ENCODE measurements at regions not wholly inside any gene's neighbourhood (a gene's known extent, or its start where the extent isn't known, plus 50 kb on each side); places are given as distances from the start of the nearest gene placed in this dataset.
"Not testable (repeated sequence)": the region's sequence is repeated elsewhere in the genome, so short reads cannot be mapped to it uniquely, and the experiment has no call there.

DNA sequence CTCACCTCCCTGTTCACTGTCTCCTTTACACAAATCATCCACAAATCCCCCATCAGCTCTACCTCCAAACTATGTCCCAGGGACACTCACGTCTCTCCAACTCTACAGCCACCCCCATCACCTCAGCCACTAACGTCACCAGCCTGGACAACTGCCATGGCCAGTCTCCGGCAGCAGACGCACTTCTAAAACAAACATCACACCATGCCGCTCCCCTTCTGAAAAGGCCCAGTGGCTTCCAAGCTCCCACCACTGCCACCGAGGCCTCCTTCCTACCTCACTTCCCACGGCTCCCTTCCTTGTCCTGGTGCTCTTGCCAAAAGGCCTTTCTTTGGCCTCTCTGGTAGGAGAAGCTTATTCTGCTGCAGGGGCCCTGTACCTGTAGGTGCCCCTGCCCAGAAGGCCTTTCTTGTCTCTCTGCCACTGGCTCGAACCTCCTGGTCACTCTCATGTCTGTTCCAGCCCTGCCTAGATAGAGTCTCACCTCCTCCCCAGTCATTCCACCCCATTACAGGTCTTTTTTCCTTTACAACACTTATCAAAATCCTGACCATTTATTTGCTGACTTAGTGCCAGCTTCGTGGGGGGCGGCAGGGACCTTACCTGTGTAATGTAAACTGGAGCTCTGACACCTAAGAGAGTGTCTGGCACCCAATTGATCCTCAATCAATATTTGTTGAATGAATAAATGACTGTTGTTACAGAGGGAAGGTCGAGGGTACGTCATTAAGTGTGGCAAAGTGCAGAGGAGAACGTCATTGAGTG, 304.2 kb downstream of the GOLGA6L6 start:
- H3K9me3 ChIP-seq (replicated peaks); H3K27ac ChIP-seq; H3K4me1 ChIP-seq (replicated peaks); DNase-seq (ENCODE audit: low read depth in 1 of 2, low spot score in 2 of 2); H3K36me3 ChIP-seq; H3K4me3 ChIP-seq; H3K27me3 ChIP-seq (replicated peaks): not testable (repeated sequence)

DNA sequence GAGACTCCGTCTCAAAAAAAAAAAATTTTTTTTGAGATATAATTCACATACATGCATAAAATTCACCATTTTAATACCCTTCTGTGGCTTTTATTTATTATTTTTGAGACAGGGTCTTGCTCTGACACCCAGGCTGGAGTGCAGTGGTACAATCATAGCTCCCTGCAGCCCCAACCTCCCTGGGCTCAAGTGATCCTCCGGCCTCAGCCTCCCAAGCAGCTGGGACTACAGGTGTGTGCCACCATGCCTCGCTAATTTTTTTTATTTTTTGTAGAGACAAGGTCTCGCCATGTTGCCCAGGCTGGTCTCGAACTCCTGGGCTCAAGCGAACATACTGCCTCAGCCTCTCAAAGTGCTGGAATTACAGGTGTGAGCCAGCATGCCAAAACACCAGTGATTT, 305.9 kb downstream of the GOLGA6L6 start:
- not testable (repeated sequence) for DNase-seq (ENCODE audit: low read depth in 1 of 2, low spot score in 2 of 2); H3K4me1 ChIP-seq (replicated peaks); H3K9me3 ChIP-seq (replicated peaks); H3K27ac ChIP-seq; H3K4me3 ChIP-seq; H3K36me3 ChIP-seq; H3K27me3 ChIP-seq (replicated peaks)

DNA sequence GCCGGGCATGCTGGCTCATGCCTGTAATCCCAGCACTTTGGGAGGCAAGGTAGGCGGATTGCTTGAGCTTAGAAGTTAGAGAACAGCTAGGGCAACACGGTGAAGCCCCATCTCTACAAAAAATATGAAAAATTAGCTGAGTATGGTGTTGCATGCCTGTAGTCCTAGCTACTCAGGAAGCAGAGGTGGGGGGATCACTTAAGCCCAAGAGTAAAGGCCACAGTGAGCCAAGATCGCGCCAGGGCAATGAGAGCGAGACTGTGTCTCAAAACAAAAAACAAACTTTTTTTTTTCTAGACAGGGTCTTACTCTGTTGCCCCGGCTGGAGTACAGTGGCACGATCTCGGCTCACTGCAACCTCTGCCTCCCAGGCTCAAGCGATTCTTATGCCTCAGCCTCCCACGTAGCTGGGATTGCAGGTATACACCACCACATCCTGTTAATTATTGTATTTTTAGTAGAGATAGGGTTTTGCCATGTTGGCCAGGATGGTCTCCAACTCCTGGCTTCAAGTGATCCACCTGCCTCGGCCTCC, 307.5 kb downstream of the GOLGA6L6 start:
- not testable (repeated sequence) for H3K4me3 ChIP-seq; H3K27me3 ChIP-seq (replicated peaks); H3K4me1 ChIP-seq (replicated peaks); DNase-seq (ENCODE audit: low read depth in 1 of 2, low spot score in 2 of 2); H3K9me3 ChIP-seq (replicated peaks); H3K36me3 ChIP-seq; H3K27ac ChIP-seq

DNA sequence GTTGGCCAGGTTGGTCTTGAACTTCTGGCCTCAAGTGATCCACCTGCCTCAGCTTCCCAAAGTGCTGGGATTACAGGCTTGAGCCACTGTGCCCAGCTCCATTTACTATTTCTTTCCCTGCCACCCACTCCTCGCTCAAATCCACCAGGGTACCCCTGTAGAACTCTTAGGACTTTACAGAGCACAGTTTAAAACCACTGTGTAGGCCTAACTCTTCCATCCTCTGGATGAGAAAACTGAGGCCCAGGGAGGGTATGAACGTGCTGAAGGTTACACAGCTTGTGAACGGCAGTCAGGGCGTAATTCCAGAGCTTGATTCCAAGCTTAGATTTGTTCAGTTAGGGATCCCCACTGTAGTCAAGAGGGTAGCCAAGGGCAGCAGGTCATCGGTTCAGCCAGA, 309.1 kb downstream of the GOLGA6L6 start:
- H3K4me1 ChIP-seq (replicated peaks); H3K27ac ChIP-seq; H3K27me3 ChIP-seq (replicated peaks); H3K9me3 ChIP-seq (replicated peaks); DNase-seq (ENCODE audit: low read depth in 1 of 2, low spot score in 2 of 2); H3K36me3 ChIP-seq; H3K4me3 ChIP-seq: not testable (repeated sequence)

DNA sequence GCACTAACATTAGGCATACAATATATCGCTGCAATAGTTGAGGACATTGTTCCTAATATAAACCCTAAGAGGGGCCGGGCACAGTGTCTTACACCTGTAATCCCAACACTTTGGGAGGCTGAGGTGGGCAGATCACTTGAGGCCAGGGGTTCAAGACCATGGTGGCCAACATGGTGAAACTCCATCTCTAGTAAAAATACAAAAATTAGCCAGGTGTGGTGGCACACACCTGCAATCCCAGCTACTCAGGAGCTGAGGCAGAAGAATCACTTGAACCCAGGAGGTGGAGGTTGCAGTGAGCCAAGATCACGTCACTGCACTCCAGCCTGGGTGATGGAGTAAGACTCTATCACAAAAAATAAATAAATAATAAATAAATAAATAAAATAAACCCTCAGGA, 310.9 kb downstream of the GOLGA6L6 start:
- H3K27me3 ChIP-seq (replicated peaks); DNase-seq (ENCODE audit: low read depth in 1 of 2, low spot score in 2 of 2); H3K36me3 ChIP-seq; H3K4me3 ChIP-seq; H3K27ac ChIP-seq; H3K4me1 ChIP-seq (replicated peaks); H3K9me3 ChIP-seq (replicated peaks): not testable (repeated sequence)

DNA sequence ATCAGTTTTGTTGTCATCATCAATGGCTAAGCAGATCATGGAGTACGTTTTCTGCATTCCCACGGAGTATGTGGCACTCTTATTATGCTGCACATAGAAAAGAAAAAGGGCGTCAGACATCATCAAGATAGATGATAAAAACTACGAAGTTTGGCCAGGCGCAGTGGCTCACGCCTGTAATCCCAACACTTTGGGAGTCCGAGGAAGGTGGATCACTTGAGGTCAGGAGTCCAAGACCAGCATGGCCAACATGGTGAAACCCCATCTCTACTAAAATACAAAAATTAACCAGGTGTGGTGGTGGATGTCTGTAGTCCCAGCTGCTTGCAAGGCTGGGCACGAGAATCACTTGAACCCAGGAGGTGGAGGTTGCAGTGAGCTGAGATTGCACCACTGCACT, 312.8 kb downstream of the GOLGA6L6 start:
- H3K4me1 ChIP-seq (replicated peaks); H3K36me3 ChIP-seq; H3K9me3 ChIP-seq (replicated peaks); H3K4me3 ChIP-seq; H3K27me3 ChIP-seq (replicated peaks); DNase-seq (ENCODE audit: low read depth in 1 of 2, low spot score in 2 of 2); H3K27ac ChIP-seq: not testable (repeated sequence)

DNA sequence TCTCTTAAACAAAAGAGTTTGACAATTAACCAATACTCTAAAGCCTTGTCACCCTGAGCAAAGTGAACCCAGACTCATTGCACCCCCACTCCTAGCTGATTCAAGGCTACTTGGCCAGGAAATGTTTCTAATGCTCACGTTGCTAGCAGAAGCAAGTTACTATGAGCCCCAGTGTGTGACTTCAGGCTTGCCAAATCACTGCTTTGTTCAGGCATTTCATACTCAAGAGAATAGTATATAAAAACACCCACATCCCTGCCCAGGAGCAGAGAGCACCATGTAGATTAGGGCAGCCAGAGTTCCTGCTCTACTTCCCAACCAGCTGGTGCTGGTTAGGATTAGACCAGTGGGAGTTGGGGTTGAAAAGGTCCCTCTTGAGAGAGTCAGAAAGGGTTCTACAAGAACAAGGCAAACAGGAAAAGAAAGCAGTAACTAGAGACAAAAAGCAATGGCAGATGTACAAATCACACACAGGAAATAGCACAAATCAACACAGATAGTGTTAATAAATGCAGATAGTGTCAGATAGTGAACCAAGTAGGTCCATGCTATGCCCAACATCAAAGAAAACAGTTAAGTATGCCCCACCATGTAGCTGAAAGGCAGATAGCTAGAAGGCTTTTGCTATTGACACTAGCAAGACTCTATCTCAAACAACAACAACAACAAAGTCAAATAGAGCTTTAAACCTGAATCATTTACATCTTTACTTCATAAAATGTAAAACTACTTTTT, 314.3 kb downstream of the GOLGA6L6 start:
- H3K27me3 ChIP-seq (replicated peaks); DNase-seq (ENCODE audit: low read depth in 1 of 2, low spot score in 2 of 2); H3K36me3 ChIP-seq; H3K4me3 ChIP-seq; H3K4me1 ChIP-seq (replicated peaks); H3K9me3 ChIP-seq (replicated peaks); H3K27ac ChIP-seq: not testable (repeated sequence)

DNA sequence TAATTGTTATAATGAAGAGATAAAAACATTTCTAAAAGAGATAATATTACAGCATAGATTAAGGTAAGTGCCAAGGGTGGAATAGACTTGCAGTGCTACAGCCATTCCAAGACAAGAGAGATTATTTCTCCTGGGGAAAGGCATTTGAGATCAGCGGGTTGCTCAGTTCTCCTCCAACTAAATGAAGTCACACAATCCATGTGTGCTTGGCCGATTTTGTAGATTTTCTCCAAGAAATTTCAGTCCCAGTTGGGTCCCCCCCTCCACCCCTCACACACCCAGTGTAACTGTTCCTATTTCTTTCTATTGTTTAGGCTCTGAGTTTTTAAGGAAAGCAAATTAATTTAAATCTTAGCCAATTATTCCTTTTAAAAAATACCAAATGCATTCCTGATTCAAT, 315.1 kb downstream of the GOLGA6L6 start:
- H3K27me3 ChIP-seq (replicated peaks); H3K36me3 ChIP-seq; H3K9me3 ChIP-seq (replicated peaks); DNase-seq (ENCODE audit: low read depth in 1 of 2, low spot score in 2 of 2); H3K27ac ChIP-seq; H3K4me3 ChIP-seq; H3K4me1 ChIP-seq (replicated peaks): not testable (repeated sequence)

DNA sequence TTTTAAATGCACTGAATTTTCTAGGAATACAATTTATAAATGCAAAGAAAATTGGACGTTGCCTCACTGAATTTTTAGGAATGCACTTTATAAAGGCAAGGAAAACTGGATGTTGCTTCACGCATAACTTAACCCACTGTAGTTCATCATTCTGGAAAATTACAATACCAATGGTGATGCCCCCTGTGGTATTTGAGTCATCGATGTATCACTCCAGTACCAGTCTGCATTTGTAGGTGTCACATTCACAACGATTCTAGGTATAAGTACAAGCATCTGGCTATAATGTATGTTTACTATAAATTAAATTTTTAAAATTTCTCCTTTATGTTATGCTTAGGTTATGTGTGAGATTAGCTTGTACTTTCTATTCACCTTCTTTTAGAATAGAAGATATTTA, 320.5 kb downstream of the GOLGA6L6 start:
- not testable (repeated sequence) for DNase-seq (ENCODE audit: low read depth in 1 of 2, low spot score in 2 of 2); H3K36me3 ChIP-seq; H3K27me3 ChIP-seq (replicated peaks); H3K9me3 ChIP-seq (replicated peaks); H3K4me1 ChIP-seq (replicated peaks); H3K4me3 ChIP-seq; H3K27ac ChIP-seq

DNA sequence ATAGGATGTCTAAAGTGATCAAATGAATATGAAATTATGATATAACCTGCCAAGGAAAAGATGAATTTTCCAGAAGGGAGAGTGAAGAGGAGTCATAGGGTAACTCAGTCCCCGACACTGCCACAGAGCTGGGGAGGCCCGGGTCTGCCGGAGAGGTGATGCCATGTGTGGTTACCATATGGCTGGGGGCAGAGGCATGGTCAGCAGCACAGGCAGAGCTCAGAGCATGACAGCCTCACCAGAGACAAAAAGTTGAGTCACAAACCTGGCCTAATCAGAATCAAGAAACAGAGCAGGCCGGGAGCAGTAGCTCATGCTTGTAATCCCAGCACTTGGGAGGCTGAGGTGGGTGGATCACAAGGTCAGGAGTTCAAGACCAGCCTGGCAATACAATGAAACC, 322.4 kb downstream of the GOLGA6L6 start:
- H3K4me1 ChIP-seq (replicated peaks); H3K36me3 ChIP-seq; DNase-seq (ENCODE audit: low read depth in 1 of 2, low spot score in 2 of 2); H3K27ac ChIP-seq; H3K27me3 ChIP-seq (replicated peaks); H3K4me3 ChIP-seq; H3K9me3 ChIP-seq (replicated peaks): not testable (repeated sequence)

DNA sequence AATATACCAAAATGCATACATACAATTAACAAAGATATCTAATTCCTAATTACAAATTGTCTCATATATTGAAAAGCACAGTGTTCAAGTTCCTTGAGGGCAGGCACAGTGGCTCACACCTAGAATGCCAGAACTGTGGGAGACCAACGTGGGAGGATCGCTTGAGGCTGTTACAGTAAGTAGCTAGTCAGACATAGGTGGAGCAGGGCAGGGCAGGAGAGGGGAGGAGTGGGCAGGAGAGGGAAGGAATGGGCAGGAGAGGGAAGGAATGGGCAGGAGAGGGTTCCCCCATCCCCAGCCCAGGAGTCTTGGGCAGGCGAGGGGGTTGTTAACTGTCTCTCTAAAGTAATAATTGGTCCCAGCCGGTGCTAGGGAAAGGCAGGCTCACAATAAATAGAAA, 325.9 kb downstream of the GOLGA6L6 start:
- not testable (repeated sequence) for H3K36me3 ChIP-seq; H3K9me3 ChIP-seq (replicated peaks); H3K4me1 ChIP-seq (replicated peaks); DNase-seq (ENCODE audit: low read depth in 1 of 2, low spot score in 2 of 2); H3K4me3 ChIP-seq; H3K27ac ChIP-seq; H3K27me3 ChIP-seq (replicated peaks)

DNA sequence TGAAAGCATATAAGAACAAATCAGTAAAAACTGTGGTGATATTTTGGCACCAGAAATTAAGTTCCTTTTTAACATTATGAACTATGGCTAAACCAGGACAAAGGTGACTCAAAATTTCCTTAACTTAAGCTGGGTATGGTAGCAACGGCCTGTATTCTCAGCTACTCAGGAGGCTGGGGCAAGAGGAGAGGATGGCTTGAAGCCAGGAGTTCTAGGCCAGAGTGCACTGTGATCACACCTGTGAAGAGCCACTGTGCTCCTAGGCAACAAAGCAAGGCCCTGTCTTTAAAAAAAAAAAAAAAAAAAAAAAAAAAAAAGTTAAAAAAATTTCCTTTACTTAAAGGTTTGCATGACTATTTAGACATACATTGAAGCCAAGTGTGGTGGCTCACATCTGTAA, 327.5 kb downstream of the GOLGA6L6 start:
- not testable (repeated sequence) for H3K27me3 ChIP-seq (replicated peaks); H3K9me3 ChIP-seq (replicated peaks); H3K4me1 ChIP-seq (replicated peaks); DNase-seq (ENCODE audit: low read depth in 1 of 2, low spot score in 2 of 2); H3K36me3 ChIP-seq; H3K4me3 ChIP-seq; H3K27ac ChIP-seq

DNA sequence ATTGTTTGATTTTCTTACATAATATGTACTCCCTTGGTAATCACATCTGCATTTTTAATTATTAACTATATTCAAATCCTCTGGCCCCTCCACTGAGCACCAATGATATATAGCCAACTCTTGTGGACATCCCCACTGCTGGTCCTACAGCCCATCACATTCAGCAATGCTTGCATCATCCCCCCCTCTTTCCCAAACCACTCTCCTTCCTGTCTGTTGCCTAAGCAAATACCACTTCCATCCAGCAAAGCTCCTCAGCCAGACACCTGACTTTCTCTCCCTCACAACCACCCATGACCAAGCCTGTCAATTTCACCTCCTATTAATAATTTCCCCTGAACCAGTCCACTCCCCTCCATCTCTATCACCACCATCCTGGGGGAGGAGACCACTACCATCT, 330.1 kb downstream of the GOLGA6L6 start:
- H3K27me3 ChIP-seq (replicated peaks); DNase-seq (ENCODE audit: low read depth in 1 of 2, low spot score in 2 of 2); H3K36me3 ChIP-seq; H3K9me3 ChIP-seq (replicated peaks); H3K4me1 ChIP-seq (replicated peaks); H3K27ac ChIP-seq; H3K4me3 ChIP-seq: not testable (repeated sequence)

DNA sequence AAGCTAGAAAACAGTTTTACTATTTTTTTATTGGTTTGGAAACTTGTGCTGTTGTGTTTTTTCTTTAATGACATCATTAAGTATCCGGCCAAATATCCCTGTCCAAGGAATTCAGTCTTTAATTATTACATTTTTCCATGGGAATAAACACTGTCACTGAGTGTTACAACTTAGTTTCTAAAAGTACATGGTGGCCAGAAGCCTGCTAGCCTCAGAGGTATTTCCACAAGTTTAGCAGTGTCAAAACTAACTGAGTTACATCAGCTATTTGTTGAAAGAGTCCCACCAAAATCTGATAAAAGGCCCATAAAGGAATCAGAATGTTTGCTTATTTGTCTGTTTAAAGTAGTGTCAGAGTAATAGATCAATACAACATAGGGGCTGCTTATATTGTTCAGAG, 331.6 kb downstream of the GOLGA6L6 start:
- H3K27ac ChIP-seq; H3K4me3 ChIP-seq; H3K9me3 ChIP-seq (replicated peaks); H3K4me1 ChIP-seq (replicated peaks); H3K36me3 ChIP-seq; H3K27me3 ChIP-seq (replicated peaks); DNase-seq (ENCODE audit: low read depth in 1 of 2, low spot score in 2 of 2): not testable (repeated sequence)

DNA sequence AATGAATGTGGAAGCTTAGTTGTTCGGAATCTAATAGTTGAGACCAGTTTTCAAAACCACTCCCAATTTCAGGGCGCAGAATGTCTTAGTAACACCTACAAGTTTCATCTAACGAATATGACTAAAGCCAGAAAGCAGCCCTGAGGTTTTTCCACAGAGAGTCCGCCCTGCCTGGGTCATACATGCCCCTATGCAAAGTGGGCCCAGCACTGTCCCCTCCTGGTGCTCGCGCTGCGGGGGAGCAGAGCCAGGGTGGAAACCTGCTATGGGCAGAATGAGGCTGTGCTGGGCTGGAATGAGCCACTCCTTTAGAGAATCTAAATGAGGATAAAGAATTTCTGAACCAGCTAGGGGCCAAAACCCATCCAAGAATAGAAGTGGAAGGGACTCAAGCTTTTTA, 334.0 kb downstream of the GOLGA6L6 start:
- H3K27ac ChIP-seq; H3K9me3 ChIP-seq (replicated peaks); H3K27me3 ChIP-seq (replicated peaks); DNase-seq (ENCODE audit: low read depth in 1 of 2, low spot score in 2 of 2); H3K36me3 ChIP-seq; H3K4me1 ChIP-seq (replicated peaks); H3K4me3 ChIP-seq: not testable (repeated sequence)

Measured in SJSA1 (cell line).